Activated naive CD8-positive, alpha-beta T cell treated with anti-CD3 and anti-CD28 coated beads for 36 hours (primary cell): ENCODE measurements at regions not wholly inside any gene's neighbourhood (a gene's known extent, or its start where the extent isn't known, plus 50 kb on each side); places are given as distances from the start of the nearest gene placed in this dataset.

Experiments
- DNase-seq: peaks from one replicate; pipeline ENCODE4 v3.0.0; 2021
- H3K27ac Mint-ChIP-seq: one replicate; pipeline ENCODE4 v1.8.0; 2022; ENCODE audit warnings: mild to moderate bottlenecking, moderate library complexity, mixed read lengths
- H3K27me3 Mint-ChIP-seq: one replicate; pipeline ENCODE4 v1.8.0; 2022; ENCODE audit warnings: mild to moderate bottlenecking, mixed read lengths
- H3K36me3 Mint-ChIP-seq: one replicate; pipeline ENCODE4 v1.8.0; 2021; ENCODE audit warnings: mild to moderate bottlenecking, mixed read lengths
- H3K4me1 Mint-ChIP-seq: one replicate; pipeline ENCODE4 v1.8.0; 2021; ENCODE audit warnings: mixed read lengths
- H3K4me3 Mint-ChIP-seq: one replicate; pipeline ENCODE4 v1.8.0; 2022; ENCODE audit warnings: mild to moderate bottlenecking, moderate library complexity, mixed read lengths
- H3K9me3 Mint-ChIP-seq: one replicate; pipeline ENCODE4 v1.8.0; 2022; ENCODE audit warnings: mixed read lengths

DNA sequence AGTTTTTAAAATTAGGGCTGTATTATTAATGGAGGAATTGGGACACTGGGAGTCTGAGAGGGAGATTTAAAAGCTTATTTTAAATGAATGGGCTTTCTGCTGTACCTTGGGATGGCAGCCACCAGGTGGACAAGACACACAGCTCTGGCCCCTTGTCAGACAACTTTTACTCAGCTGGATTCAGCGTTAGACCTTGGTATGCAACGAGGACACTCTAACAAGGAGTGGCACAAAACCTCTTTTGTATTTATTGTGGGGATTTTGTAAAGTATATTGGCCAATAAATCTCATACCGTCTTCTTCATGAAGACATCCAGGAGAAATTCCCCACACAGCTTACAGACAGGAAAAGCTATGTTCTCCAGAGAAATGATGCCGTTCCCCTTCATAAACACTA lies 105.7 kb downstream of the LCA5 start:
- no peaks in the 10 kb centered on the region for H3K27me3 Mint-ChIP-seq

DNA sequence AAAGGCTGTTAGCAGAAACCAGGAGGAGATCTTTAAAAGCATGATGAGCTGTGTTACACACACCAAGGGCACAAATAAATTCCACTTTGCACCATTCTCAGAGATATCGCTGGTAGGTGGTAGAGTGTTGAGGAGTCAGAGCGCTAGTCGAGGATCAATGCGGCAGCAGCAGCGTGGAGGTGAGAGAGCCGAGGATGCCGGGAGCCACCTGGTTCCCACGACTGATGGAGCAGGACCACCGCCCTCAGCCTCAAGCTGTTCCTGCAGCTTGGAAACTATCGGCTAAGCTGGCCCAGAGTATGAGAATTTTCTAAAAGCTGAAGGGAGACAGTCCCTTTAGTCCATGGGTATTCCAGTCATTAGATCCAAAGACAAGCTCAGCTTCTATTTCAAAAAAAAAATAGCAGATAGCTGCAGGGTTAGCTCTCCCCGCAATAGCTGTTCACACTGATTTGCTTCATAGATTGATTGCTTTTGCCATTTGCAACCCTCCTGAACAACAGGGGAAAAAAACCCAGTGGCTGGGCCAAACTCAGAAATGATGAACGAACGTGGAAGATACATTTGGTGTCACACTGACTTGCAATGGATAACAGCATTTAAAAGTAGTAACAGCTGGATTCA lies 106.2 kb downstream of the LCA5 start:
- Mint-ChIP-seq H3K36me3 (no peaks in the 10 kb centered on the region), H3K4me3 (no peak overlapping the region), H3K9me3 (no peaks in the 10 kb centered on the region), H3K27ac (no peak overlapping the region), H3K27me3 (peaks cover 1% of the 10 kb centered on the region), H3K4me1 (no peaks in the 10 kb centered on the region)
- no peak for DNase-seq

More for the DNA sequence above, 105.7 kb downstream of the LCA5 start:
- DNase-seq, result no peak
- H3K4me3 Mint-ChIP-seq, result no peak overlapping the region
- H3K9me3 Mint-ChIP-seq, result no peaks in the 10 kb centered on the region
- no peaks in the 10 kb centered on the region for H3K36me3 Mint-ChIP-seq
- H3K4me1 Mint-ChIP-seq, result no peaks in the 10 kb centered on the region
- no peak overlapping the region for H3K27ac Mint-ChIP-seq

DNA sequence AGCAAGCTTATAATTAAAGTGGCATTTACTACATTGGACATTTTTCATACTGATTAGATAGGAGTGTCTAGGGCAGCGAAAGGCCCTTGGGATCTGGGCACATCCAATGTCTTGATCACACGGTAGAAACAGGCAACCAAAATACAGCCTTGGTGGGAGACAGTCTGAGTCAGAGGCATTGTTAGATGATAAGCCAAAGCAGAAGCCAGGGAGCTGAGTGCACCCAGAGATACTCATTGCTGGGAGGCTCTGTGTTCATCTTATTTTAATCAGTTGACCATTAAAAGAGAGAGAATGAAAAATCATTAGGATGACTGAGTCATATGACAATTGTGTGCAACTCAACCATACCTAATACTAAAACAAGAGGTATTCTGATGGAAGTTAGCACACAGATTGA lies 109.5 kb downstream of the LCA5 start:
- no peak overlapping the region for H3K27ac Mint-ChIP-seq
- no peaks in the 10 kb centered on the region for H3K9me3 Mint-ChIP-seq
- H3K36me3 Mint-ChIP-seq, result no peaks in the 10 kb centered on the region
- peaks cover 4% of the 10 kb centered on the region for H3K27me3 Mint-ChIP-seq
- no peak overlapping the region for H3K4me3 Mint-ChIP-seq
- no peaks in the 10 kb centered on the region for H3K4me1 Mint-ChIP-seq
- DNase-seq, result no peak

DNA sequence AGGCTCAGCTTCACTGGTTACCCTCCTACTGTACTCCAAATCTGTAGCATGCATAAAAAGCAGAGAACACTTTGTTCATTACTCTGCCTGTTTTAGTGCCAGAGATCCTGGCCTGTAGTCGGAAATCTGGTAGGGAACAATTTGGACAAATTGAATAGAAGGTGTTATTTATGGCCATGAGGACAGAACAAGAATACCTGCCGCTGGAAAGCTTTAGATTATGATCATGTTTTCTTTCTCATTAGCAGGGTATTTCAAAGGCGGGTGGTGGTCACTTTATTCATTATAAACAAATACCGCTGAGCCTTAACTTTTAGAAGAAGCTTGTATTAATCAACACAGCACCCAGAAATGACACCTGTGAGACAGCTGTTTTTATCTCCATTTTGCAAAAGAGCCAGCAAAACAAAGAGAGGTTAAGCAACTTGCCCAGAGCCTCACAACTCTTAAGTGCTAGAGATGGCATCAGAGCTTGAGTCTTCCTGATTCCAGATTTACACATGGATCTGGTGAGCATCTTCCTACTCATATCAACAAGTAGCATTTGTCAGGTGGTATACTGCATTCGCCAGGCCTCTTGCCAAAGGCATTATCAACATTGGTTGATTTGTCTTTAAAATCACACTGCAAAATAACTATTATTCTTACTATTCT lies 110.5 kb downstream of the LCA5 start:
- Mint-ChIP-seq H3K9me3 (no peaks in the 10 kb centered on the region), H3K36me3 (no peaks in the 10 kb centered on the region), H3K27ac (no peak overlapping the region), H3K4me1 (no peaks in the 10 kb centered on the region), H3K4me3 (no peak overlapping the region), H3K27me3 (peaks cover 4% of the 10 kb centered on the region)
- DNase-seq, result no peak

DNA sequence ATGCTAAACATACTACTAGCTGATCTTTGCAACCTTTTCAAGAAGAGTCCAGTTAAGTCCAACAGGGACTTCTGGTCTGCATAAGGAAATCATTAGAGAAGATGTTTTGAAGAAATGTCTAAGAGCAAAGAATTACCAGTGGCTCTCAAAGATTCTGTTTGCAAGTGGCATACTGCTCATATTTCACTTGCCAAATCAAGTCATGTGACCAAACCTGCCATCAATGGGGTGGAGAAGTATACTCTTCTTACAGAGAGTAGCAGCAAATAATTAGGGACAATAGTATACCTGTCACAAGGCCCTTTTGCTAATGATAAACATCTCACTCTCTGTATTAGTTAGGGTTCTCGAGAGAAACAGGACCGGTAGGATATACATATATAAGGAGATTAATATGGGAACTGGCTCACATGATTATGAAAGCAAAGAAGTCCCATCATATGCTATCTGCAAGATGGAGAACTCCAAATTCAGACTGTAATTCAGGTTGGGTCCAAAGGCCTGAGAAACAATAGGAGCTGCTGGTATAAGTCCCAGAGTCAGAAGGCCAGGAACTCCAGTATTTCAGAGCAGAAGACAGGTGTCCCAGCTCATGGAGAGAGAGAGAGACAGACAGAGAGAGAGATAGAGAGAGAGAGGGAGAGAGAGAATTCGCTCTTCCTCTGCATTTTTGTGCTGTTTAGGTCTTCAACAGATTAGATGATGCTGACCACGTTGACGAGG lies 111.5 kb downstream of the LCA5 start:
- Mint-ChIP-seq H3K4me3 (no peak overlapping the region), H3K36me3 (no peaks in the 10 kb centered on the region), H3K27me3 (peaks cover 4% of the 10 kb centered on the region), H3K27ac (no peak overlapping the region), H3K9me3 (no peaks in the 10 kb centered on the region), H3K4me1 (no peaks in the 10 kb centered on the region)
- DNase-seq, result no peak

DNA sequence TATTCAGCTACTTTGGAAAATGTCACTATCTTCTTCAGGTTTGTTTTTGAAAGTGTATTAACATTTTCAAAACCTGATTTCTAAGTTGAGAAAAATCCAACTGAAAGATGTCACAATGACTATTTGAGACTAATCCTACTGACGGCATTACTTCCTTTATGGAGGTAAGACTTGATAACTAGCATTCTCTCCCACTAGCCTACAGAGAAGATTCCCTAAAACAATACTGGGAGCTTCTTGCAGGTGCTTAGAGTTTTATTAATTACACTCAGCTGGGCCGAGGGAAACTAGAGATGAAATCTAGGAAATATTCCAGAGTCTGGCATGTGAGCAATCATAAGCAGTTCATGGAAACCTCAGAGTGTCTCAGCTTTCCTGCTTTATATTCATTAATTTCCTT lies 114.0 kb downstream of the LCA5 start:
- no peaks in the 10 kb centered on the region for H3K9me3 Mint-ChIP-seq
- H3K4me3 Mint-ChIP-seq, result no peak overlapping the region
- H3K27ac Mint-ChIP-seq, result no peak overlapping the region
- H3K36me3 Mint-ChIP-seq, result no peaks in the 10 kb centered on the region
- peaks cover 11% of the 10 kb centered on the region for H3K27me3 Mint-ChIP-seq
- DNase-seq, result no peak
- no peaks in the 10 kb centered on the region for H3K4me1 Mint-ChIP-seq

DNA sequence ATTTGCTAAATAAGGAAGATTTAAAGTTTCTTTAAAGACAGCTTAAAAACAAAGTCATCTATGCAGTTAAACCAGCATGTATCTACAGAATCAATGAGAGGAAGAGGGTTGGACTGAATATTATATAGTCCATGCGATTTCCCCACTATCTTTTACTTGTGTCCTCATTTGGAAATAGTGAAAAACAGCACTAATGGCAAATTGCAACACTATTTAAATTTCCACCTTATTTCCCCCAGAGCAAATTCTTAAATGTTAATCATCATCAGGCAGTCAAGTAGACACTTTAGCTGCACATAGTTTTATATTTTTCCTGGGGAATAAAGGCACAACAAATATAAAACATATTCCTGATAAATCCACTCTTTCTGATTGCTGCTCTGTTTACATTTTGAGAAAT lies 114.6 kb downstream of the LCA5 start:
- no peak for DNase-seq
- no peak overlapping the region for H3K4me3 Mint-ChIP-seq
- no peak overlapping the region for H3K27ac Mint-ChIP-seq
- peaks cover 11% of the 10 kb centered on the region for H3K27me3 Mint-ChIP-seq
- H3K36me3 Mint-ChIP-seq, result no peaks in the 10 kb centered on the region
- no peaks in the 10 kb centered on the region for H3K9me3 Mint-ChIP-seq
- H3K4me1 Mint-ChIP-seq, result no peaks in the 10 kb centered on the region

DNA sequence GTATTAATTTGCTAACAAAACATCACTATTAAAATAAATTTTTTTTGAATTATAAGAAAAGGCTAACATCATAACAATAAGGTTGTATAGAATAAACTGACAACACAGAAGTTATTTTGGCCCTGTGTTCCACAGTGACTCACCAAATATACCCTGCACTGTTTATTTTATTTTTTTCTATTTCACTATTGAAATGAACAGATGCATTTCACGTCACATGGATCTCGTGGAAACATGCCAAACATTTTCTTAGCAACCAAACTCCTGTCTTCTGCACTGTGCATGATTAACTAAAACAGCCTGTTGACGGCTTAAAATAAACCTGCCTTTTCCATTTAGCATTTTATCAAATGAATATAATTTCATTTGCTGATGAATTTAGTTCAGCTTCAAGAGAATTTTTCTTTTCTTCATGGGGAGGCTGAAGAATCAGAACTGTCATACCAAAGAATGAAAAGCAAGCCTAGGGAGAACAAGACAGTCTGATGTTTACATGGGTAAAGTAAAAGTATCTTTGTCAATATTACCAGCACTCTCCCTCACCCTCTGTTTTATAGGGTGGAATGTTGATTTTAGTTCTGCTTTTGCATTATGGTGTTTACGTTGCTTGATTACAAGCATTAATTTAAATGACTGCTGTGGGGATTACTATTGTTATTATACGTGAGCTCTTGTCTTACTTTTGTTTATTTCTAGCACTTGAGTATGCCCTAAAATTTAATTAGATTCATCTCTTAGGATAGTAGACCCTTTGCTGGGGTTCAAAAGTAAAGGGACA lies 115.3 kb downstream of the LCA5 start:
- Mint-ChIP-seq H3K27me3 (peaks cover 11% of the 10 kb centered on the region), H3K27ac (no peak overlapping the region), H3K36me3 (no peaks in the 10 kb centered on the region), H3K4me3 (no peak overlapping the region), H3K4me1 (no peaks in the 10 kb centered on the region), H3K9me3 (no peaks in the 10 kb centered on the region)
- DNase-seq, result no peak

DNA sequence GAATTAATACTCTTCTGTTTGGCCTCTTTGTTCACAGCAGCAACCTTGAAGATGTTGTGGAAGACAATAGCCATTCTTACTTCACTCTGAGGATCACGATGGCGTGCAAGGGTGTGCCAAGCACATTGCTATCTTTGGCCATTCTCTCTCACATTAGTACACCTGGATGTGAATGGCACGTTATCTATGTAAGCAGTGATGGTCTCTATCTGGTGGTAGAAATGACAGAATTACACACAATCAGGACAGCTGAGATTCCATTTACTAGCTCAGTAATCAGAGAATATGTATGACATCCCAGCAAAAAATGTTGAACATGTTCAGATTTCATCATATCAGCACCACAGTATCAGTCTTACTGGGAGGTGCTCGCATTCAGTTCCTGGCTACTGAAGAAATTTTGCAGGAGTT lies 116.2 kb downstream of the LCA5 start:
- no peaks in the 10 kb centered on the region for H3K4me1 Mint-ChIP-seq
- no peak overlapping the region for H3K27ac Mint-ChIP-seq
- no peak for DNase-seq
- no peak overlapping the region for H3K4me3 Mint-ChIP-seq
- peaks cover 10% of the 10 kb centered on the region for H3K27me3 Mint-ChIP-seq
- no peaks in the 10 kb centered on the region for H3K36me3 Mint-ChIP-seq
- H3K9me3 Mint-ChIP-seq, result no peaks in the 10 kb centered on the region

DNA sequence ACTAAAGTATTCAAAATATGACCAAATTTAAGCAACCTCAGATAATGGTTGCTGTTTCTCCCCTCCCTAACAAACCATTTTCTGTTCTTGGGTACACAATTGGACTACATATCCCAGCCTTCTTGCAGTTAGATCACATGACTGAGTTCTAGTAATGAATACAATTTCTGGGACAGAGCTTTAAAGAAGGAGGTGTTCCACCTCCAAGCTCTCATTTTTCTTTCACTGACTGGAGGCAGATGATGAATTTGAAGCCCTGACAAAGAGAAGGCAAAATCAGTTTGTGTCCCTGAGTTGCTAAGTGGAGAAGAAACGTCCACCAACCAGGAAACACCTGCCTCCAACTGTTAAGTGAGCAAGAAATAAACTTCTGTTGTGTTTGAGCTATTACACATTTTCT lies 117.2 kb downstream of the LCA5 start:
- Mint-ChIP-seq H3K36me3 (no peaks in the 10 kb centered on the region), H3K27ac (no peak overlapping the region), H3K27me3 (peaks cover 7% of the 10 kb centered on the region), H3K9me3 (no peaks in the 10 kb centered on the region), H3K4me3 (no peak overlapping the region), H3K4me1 (no peaks in the 10 kb centered on the region)
- DNase-seq, result no peak

DNA sequence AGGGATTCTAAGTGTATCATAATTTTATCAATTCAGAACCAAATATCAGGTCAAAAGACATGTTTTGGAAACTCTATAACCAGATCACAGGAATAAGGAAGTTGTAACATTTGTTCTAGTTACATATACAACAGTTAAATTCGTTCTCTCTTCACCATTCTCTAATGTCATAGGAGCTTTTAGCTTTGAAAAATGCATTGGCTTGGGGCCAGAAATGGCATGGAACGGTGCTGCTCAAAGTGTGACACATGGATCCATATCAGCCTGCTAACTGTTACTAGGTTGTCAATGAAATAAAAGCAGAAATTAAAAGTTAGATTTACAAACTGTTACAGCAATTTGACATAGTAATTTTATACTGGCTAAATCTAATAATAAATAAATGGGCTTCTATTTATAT lies 120.3 kb downstream of the LCA5 start:
- DNase-seq, result no peak
- H3K9me3 Mint-ChIP-seq, result no peaks in the 10 kb centered on the region

DNA sequence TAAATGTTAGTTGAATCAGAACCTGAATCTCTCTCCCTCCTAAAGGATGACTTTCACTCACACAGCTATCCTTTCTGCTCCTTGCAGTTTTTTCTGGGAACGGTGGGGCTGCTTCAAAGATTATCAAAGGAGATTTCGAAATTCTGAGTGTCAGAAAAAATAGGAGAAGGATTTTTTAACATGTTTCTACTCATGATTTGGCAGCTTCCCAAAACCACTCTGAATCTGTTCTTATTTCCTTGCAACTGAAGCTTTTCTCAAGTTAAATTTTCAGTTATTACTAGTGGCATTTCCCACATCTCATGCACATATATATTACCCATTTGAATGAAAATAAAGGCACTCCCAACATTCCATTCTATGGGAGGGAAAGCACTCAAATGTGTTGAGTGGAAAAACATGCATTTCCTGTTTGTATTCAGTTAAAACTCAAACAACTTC lies 123.6 kb downstream of the LCA5 start:
- Mint-ChIP-seq H3K4me1 (no peaks in the 10 kb centered on the region), H3K9me3 (no peaks in the 10 kb centered on the region), H3K4me3 (no peak overlapping the region), H3K27me3 (no peaks in the 10 kb centered on the region), H3K36me3 (no peaks in the 10 kb centered on the region), H3K27ac (no peak overlapping the region)
- DNase-seq, result no peak

More for the DNA sequence above, 120.3 kb downstream of the LCA5 start:
- Mint-ChIP-seq H3K27me3 (peaks cover 7% of the 10 kb centered on the region), H3K36me3 (no peaks in the 10 kb centered on the region), H3K4me1 (no peaks in the 10 kb centered on the region), H3K27ac (no peak overlapping the region), H3K4me3 (no peak overlapping the region)

DNA sequence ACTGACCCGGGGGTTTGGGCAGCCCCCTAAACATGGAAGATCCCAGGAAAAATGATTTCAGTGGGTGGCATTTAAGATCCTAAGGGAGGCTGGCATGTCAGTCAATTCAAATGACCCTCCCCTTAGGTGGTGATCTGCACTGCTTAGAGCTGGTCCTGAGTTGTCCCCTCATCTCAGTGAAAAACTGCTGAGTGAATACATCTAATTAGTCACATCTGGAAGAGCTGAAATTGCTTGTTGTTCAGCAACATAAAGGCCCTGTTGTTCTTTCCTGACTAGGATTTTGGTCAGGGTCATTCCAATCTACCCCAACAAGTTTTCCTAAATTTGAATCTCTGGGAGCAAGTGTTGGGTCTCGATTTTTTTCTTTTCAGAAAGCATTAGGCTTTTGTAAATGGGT lies 126.4 kb downstream of the LCA5 start:
- Mint-ChIP-seq H3K9me3 (no peaks in the 10 kb centered on the region), H3K4me3 (no peak overlapping the region), H3K4me1 (no peaks in the 10 kb centered on the region), H3K27me3 (no peaks in the 10 kb centered on the region), H3K27ac (no peak overlapping the region), H3K36me3 (no peaks in the 10 kb centered on the region)
- DNase-seq, result no peak

DNA sequence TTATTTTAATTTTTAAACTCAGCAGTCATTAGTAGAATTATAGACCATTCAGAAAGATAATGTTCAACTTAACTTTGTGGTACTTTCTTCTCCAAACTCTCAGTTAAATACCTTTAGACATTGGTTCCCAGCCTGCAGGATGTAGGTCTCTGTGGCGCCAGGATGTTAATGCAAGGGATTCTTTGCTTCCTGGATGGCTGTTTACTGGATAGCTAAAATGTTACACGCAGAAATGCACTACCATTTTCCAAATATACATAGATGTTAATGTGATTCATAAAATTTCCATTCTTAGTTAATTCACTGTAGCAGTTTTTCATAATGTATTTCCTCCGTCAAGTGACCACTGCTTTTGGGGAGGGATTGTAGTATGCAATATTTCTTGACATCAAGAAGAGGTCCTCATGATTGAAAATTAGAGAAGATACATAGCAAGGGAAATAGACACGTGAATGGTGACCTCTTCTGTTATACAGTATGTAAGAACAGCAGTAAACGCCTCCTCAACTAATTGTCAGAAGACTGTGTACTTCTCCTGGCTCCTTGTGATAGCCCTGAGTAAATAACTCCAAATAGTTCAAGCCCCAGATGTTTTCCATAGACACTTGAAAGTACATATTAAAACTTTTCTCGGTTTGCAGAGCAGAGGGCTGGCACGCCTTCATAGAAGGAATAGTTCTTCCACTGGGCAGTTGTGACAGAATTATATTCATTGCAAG lies 128.8 kb downstream of the LCA5 start:
- no peaks in the 10 kb centered on the region for H3K36me3 Mint-ChIP-seq
- H3K4me3 Mint-ChIP-seq, result no peak overlapping the region
- H3K4me1 Mint-ChIP-seq, result no peaks in the 10 kb centered on the region
- no peaks in the 10 kb centered on the region for H3K9me3 Mint-ChIP-seq
- DNase-seq, result no peak
- no peak overlapping the region for H3K27ac Mint-ChIP-seq
- H3K27me3 Mint-ChIP-seq, result no peaks in the 10 kb centered on the region

DNA sequence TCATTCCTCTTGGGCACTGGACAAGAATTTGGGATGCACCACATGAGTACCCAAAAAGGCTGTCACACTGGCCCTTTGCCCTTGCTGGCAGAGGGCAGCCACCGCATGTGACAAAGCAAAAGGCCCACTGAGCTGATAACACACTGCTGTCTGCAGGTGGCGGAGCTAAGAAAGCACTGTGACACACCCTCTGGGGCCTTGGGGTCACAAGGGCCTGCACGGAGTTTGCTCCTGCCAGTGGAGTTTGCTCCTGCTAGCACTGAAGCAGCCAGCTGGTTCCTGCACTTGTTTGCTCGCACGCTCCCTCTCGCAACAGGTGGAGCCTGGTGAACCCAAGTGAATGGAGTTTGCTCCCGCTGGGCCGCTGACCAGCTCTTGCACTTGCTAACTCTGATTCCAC lies 132.6 kb downstream of the LCA5 start:
- Mint-ChIP-seq H3K9me3 (no peaks in the 10 kb centered on the region), H3K4me3 (no peak overlapping the region), H3K36me3 (no peaks in the 10 kb centered on the region), H3K4me1 (no peaks in the 10 kb centered on the region), H3K27ac (no peak overlapping the region), H3K27me3 (no peaks in the 10 kb centered on the region)
- no peak for DNase-seq
